GM21723 (cell line): ENCODE measurements at regions not wholly inside any gene's neighbourhood (a gene's known extent, or its start where the extent isn't known, plus 50 kb on each side); places are given as distances from the start of the nearest gene placed in this dataset.

Source experiments
- ATAC-seq: cut with Tn5 transposase; IDR thresholded peaks from one replicate; pipeline ENCODE4 v1.9.1; 2021; ENCODE audit warnings: mild to moderate bottlenecking, moderate library complexity; ENCODE audit not compliant: unreplicated experiment

GRCh38 chr10:36087006-36088005, 445.2 kb upstream of the FZD8 start:
- ATAC-seq: no peak

GRCh38 chr10:36075196-36075595, 433.1 kb upstream of the FZD8 start:
- no peak for ATAC-seq

GRCh38 chr10:36073796-36074345, 431.8 kb upstream of the FZD8 start:
- no peak for ATAC-seq

GRCh38 chr10:36068542-36068941, 426.4 kb upstream of the FZD8 start:
- ATAC-seq: no peak

GRCh38 chr10:36067748-36068147, 425.7 kb upstream of the FZD8 start:
- no peak for ATAC-seq

- ATAC-seq: no peak
Measured at GRCh38 chr10:36066850-36067249, 424.8 kb upstream of the FZD8 start.

- ATAC-seq: no peak
Measured at GRCh38 chr10:36066102-36066501, 424.0 kb upstream of the FZD8 start.

GRCh38 chr10:36063396-36063795, 421.3 kb upstream of the FZD8 start:
- no peak for ATAC-seq

GRCh38 chr10:36057731-36058130, 415.6 kb upstream of the FZD8 start:
- ATAC-seq: no peak

GRCh38 chr10:36057180-36057579, 415.1 kb upstream of the FZD8 start:
- no peak for ATAC-seq

- no peak for ATAC-seq
Measured at GRCh38 chr10:36053775-36054174, 411.7 kb upstream of the FZD8 start.

- ATAC-seq: no peak
Measured at GRCh38 chr10:36053271-36053670, 411.2 kb upstream of the FZD8 start.

GRCh38 chr10:36051500-36051991, 409.4 kb upstream of the FZD8 start:
- ATAC-seq: no peak

- ATAC-seq: no peak
Measured at GRCh38 chr10:36050763-36051499, 408.8 kb upstream of the FZD8 start.

- ATAC-seq: no peak
Measured at GRCh38 chr10:36048780-36049179, 406.7 kb upstream of the FZD8 start.

GRCh38 chr10:36048236-36048635, 406.1 kb upstream of the FZD8 start:
- no peak for ATAC-seq

GRCh38 chr10:36042135-36042534, 400.0 kb upstream of the FZD8 start:
- ATAC-seq: no peak

- ATAC-seq: no peak
Measured at GRCh38 chr10:36038316-36038955, 396.3 kb upstream of the FZD8 start.

- ATAC-seq: no peak
Measured at GRCh38 chr10:36036137-36036536, 394.0 kb upstream of the FZD8 start.

- no peak for ATAC-seq
Measured at GRCh38 chr10:36033808-36034207, 391.7 kb upstream of the FZD8 start.

GRCh38 chr10:36030516-36030915, 388.4 kb upstream of the FZD8 start:
- ATAC-seq: no peak
